Breast epithelium (tissue), 4 donors: ENCODE measurements at regions not wholly inside any gene's neighbourhood (a gene's known extent, or its start where the extent isn't known, plus 50 kb on each side); places are given as distances from the start of the nearest gene placed in this dataset.

Experiments
- DNase-seq, 2 donors: peaks; one replicate each; pipeline ENCODE4 v3.0.0-alpha.2; 2019; ENCODE audit warnings: low spot score in 2 of 2
- H3K27ac ChIP-seq, 2 donors: fragments of 200-600 bp; sonication (generic) in 1 of 2; one replicate each; pipeline ENCODE4 v1.5.1; 2016 to 2019; ENCODE audit warnings: mild to moderate bottlenecking in 1 of 2
- H3K27me3 ChIP-seq, 2 donors: fragments of 200-600 bp; sonication (generic) in 1 of 2; one replicate each; pipeline versions ENCODE4 v1.5.1 to v1.6.0; 2017 to 2019; ENCODE audit warnings: control low read depth in 1 of 2, mild to moderate bottlenecking in 1 of 2
- H3K36me3 ChIP-seq: fragments of 200-600 bp; one replicate; pipeline ENCODE4 v1.5.1; 2019
- H3K4me1 ChIP-seq, 2 donors: fragments of 200-600 bp; sonication (generic); one replicate each; pipeline ENCODE4 v1.5.1; 2016 to 2019; ENCODE audit warnings: control low read depth in 1 of 2
- H3K4me3 ChIP-seq, 3 donors: fragments of 200-600 bp; sonication (generic); 1 replicate in 2 of 3; 2 replicates in 1 of 3; pipeline ENCODE4 v1.5.1; 2016 to 2019; ENCODE audit warnings: mild to moderate bottlenecking in 3 of 3, moderate library complexity in 2 of 3
- H3K9me3 ChIP-seq, 2 donors: fragments of 200-600 bp; sonication (generic) in 1 of 2; one replicate each; pipeline ENCODE4 v1.5.1; 2016 to 2019; ENCODE audit warnings: control low read depth in 1 of 2
- CTCF ChIP-seq, 3 donors: fragments of 450-650 bp; IDR thresholded peaks; one replicate each; pipeline ENCODE4 v1.5.1; 2016 to 2017; ENCODE audit warnings: antibody characterized with exemption in 3 of 3, mild to moderate bottlenecking in 3 of 3, moderate library complexity in 3 of 3
- POLR2A ChIP-seq: fragments of 450-650 bp; IDR thresholded peaks from one replicate; pipeline ENCODE4 v1.6.1; 2016; ENCODE audit warnings: antibody characterized with exemption, mild to moderate bottlenecking, moderate library complexity
- POLR2AphosphoS5 ChIP-seq, 3 donors: sonication (generic); formaldehyde crosslinking; IDR thresholded peaks; one replicate each; pipeline ENCODE4 v1.6.1; 2017; ENCODE audit warnings: antibody characterized with exemption in 3 of 3
- intact Hi-C: fragments of 100-400 bp; cut with DNase I; formaldehyde crosslinking; loops from one replicate; pipeline ENCODE4 v1.15.1; 2023; ENCODE audit warnings: low total_unique reads

GRCh38 chr4:60452266-60452665, 747.9 kb upstream of the ADGRL3 start:
- no peaks in the 10 kb centered on the region for H3K36me3 ChIP-seq
- no peak overlapping the region for H3K4me3 ChIP-seq
- DNase-seq: no peak
- H3K27me3 ChIP-seq: no peaks in the 10 kb centered on the region
- H3K27ac ChIP-seq: no peak overlapping the region
- intact Hi-C loops: no loop called here
- H3K4me1 ChIP-seq: no peaks in the 10 kb centered on the region
- TF ChIP-seq POLR2AphosphoS5 (IDR thresholded peaks at IDR 0.05) (no peak), POLR2A (no peak), CTCF (IDR thresholded peaks at IDR 0.05) (no peak)
- H3K9me3 ChIP-seq: peaks cover 0 to 7% of the 10 kb centered on the region in 2 donors

- intact Hi-C loops: no loop called here
These were observed 744.7 kb upstream of the ADGRL3 start for GRCh38 chr4:60455380-60455779.

GRCh38 chr4:60461551-60461950, 738.6 kb upstream of the ADGRL3 start:
- Histone ChIP-seq H3K4me1 (no peaks in the 10 kb centered on the region), H3K27me3 (no peaks in the 10 kb centered on the region), H3K4me3 (no peak overlapping the region), H3K9me3 (peaks cover 0 to 10% of the 10 kb centered on the region in 2 donors), H3K36me3 (no peaks in the 10 kb centered on the region), H3K27ac (no peak overlapping the region)
- TF ChIP-seq POLR2A: no peak
- TF ChIP-seq CTCF (IDR thresholded peaks at IDR 0.05): no peak
- no peak for TF ChIP-seq POLR2AphosphoS5 (IDR thresholded peaks at IDR 0.05)
- no peak for DNase-seq
- intact Hi-C loops: no loop called here

More at GRCh38 chr4:60455380-60455779, 744.7 kb upstream of the ADGRL3 start:
- TF ChIP-seq POLR2AphosphoS5 (IDR thresholded peaks at IDR 0.05) (no peak), CTCF (IDR thresholded peaks at IDR 0.05) (no peak), POLR2A (no peak)
- H3K9me3 ChIP-seq: no peaks in the 10 kb centered on the region
- no peak for DNase-seq
- no peaks in the 10 kb centered on the region for H3K27me3 ChIP-seq
- H3K36me3 ChIP-seq: no peaks in the 10 kb centered on the region
- H3K4me3 ChIP-seq: no peak overlapping the region
- no peaks in the 10 kb centered on the region for H3K4me1 ChIP-seq
- no peak overlapping the region for H3K27ac ChIP-seq

GRCh38 chr4:60463857-60464502, 736.1 kb upstream of the ADGRL3 start:
- peaks cover 0 to 10% of the 10 kb centered on the region in 2 donors for H3K9me3 ChIP-seq
- intact Hi-C loops: no loop called here
- H3K27ac ChIP-seq: no peak overlapping the region
- H3K27me3 ChIP-seq: no peaks in the 10 kb centered on the region
- no peaks in the 10 kb centered on the region for H3K4me1 ChIP-seq
- H3K36me3 ChIP-seq: no peaks in the 10 kb centered on the region
- DNase-seq: no peak
- no peak overlapping the region for H3K4me3 ChIP-seq
- TF ChIP-seq POLR2AphosphoS5 (IDR thresholded peaks at IDR 0.05) (no peak), POLR2A (no peak), CTCF (IDR thresholded peaks at IDR 0.05) (no peak)

- Histone ChIP-seq H3K27me3 (no peaks in the 10 kb centered on the region), H3K4me3 (no peak overlapping the region), H3K4me1 (no peaks in the 10 kb centered on the region), H3K27ac (no peak overlapping the region), H3K9me3 (no peaks in the 10 kb centered on the region), H3K36me3 (no peaks in the 10 kb centered on the region)
- DNase-seq: no peak
- no peak for TF ChIP-seq POLR2A
- no peak for TF ChIP-seq POLR2AphosphoS5 (IDR thresholded peaks at IDR 0.05)
- TF ChIP-seq CTCF (IDR thresholded peaks at IDR 0.05): no peak
- intact Hi-C loops: no loop called here
These were observed 717.2 kb upstream of the ADGRL3 start for GRCh38 chr4:60482921-60483351.
